C4-2B (cell line): ENCODE measurements at regions not wholly inside any gene's neighbourhood (a gene's known extent, or its start where the extent isn't known, plus 50 kb on each side); places are given as distances from the start of the nearest gene placed in this dataset.

Experiments
- CTCF ChIP-seq: fragments of 450-650 bp; conservative IDR thresholded peaks from 2 replicates; pipeline ENCODE4 v1.5.1; 2017; ENCODE audit warnings: mild to moderate bottlenecking
- ZFX ChIP-seq: fragments of 450-650 bp; IDR thresholded peaks from 2 replicates; pipeline ENCODE4 v1.6.1; 2017

GRCh38 chr3:71850654-71851053 is 65.7 kb upstream of the PROK2 start:
- TF ChIP-seq CTCF (no peak), ZFX (no peak)
